Adrenal gland (tissue), 5 donors: ENCODE measurements at regions not wholly inside any gene's neighbourhood (a gene's known extent, or its start where the extent isn't known, plus 50 kb on each side); places are given as distances from the start of the nearest gene placed in this dataset.

Experiments
- POLR2A ChIP-seq, 2 donors: fragments of 450-650 bp; IDR thresholded peaks; one replicate each; pipeline ENCODE4 v1.6.1; 2017; ENCODE audit warnings: antibody characterized with exemption in 2 of 2, mild to moderate bottlenecking in 2 of 2, moderate library complexity in 1 of 2
- TF ChIP-seq, protein P1 (sequence below), 6 experiments: fragments of 450-650 bp in 4 of 6; fragments of 200-600 bp in 2 of 6; sonication (generic) in 1 of 6; IDR thresholded peaks; 1 replicate in 5 of 6; 2 replicates in 1 of 6; pipeline versions ENCODE4 v1.5.1 to v1.8.0; 2016 to 2021; ENCODE audit warnings: antibody characterized with exemption in 6 of 6, mild to moderate bottlenecking in 2 of 6, moderate library complexity in 1 of 6
- donor health status: DM: no; HTN: no; CAD: no.

DNA sequence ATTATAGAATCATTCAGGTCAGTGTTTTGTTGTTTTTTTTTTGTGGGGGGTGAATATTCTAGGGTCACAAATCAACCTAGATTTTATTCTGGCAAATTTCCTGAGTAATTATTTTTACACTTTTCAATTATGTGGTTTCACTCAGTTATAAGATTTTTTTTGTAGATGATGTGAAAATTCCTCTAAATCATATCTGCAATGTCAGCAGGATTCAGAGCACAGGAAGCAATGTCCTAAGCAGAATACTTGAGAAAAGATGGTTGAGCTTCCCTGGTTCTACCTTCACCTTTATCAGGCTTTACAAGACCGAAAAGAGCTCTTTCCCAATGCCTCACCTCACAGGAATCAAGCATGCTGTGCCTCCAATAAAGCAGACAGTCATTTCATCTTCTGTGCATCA is 124.3 kb downstream of the SLC41A2 start:
- TF ChIP-seq, protein P1, sequence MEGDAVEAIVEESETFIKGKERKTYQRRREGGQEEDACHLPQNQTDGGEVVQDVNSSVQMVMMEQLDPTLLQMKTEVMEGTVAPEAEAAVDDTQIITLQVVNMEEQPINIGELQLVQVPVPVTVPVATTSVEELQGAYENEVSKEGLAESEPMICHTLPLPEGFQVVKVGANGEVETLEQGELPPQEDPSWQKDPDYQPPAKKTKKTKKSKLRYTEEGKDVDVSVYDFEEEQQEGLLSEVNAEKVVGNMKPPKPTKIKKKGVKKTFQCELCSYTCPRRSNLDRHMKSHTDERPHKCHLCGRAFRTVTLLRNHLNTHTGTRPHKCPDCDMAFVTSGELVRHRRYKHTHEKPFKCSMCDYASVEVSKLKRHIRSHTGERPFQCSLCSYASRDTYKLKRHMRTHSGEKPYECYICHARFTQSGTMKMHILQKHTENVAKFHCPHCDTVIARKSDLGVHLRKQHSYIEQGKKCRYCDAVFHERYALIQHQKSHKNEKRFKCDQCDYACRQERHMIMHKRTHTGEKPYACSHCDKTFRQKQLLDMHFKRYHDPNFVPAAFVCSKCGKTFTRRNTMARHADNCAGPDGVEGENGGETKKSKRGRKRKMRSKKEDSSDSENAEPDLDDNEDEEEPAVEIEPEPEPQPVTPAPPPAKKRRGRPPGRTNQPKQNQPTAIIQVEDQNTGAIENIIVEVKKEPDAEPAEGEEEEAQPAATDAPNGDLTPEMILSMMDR (IDR thresholded peaks at IDR 0.05) = no peak
- TF ChIP-seq POLR2A (IDR thresholded peaks at IDR 0.05) = no peak
